Lower lobe of right lung (tissue), 2 donors: ENCODE measurements at regions not wholly inside any gene's neighbourhood (a gene's known extent, or its start where the extent isn't known, plus 50 kb on each side); places are given as distances from the start of the nearest gene placed in this dataset.
"Not testable (repeated sequence)": the region's sequence is repeated elsewhere in the genome, so short reads cannot be mapped to it uniquely, and the experiment has no call there.

ENCODE experiments used
- ATAC-seq, 2 donors: fragments of 200-7000 bp; cut with Tn5 transposase; one replicate each; pipeline ENCODE4 v1.9.1; 2020 to 2022; ENCODE audit warnings: mild to moderate bottlenecking in 2 of 2, moderate library complexity in 2 of 2
- DNase-seq: peaks from one replicate; pipeline ENCODE4 v3.0.0-alpha.2; 2020
- H3K27ac ChIP-seq: fragments of 200-600 bp; one replicate; pipeline ENCODE4 v1.8.0; 2022
- H3K27me3 ChIP-seq: fragments of 200-600 bp; one replicate; pipeline ENCODE4 v1.8.0; 2022; ENCODE audit warnings: low read depth
- H3K36me3 ChIP-seq: fragments of 200-600 bp; one replicate; pipeline ENCODE4 v1.8.0; 2022; ENCODE audit warnings: mild to moderate bottlenecking
- H3K4me1 ChIP-seq: fragments of 200-600 bp; one replicate; pipeline ENCODE4 v1.8.0; 2022
- H3K4me3 ChIP-seq: fragments of 200-600 bp; one replicate; pipeline ENCODE4 v1.8.0; 2022; ENCODE audit warnings: mild to moderate bottlenecking
- H3K9me3 ChIP-seq: fragments of 200-600 bp; one replicate; pipeline ENCODE4 v1.8.0; 2022
- CTCF ChIP-seq: fragments of 200-600 bp; IDR thresholded peaks from one replicate; pipeline ENCODE4 v1.8.0; 2022; ENCODE audit warnings: antibody characterized with exemption, mild to moderate bottlenecking
- intact Hi-C: fragments of 100-400 bp; cut with DNase I; formaldehyde crosslinking; loops from one replicate; pipeline ENCODE4 v1.11.0; 2022
- donor health status: DM: no; HTN: yes; CAD: no; lungs with severe emphysema.

DNA sequence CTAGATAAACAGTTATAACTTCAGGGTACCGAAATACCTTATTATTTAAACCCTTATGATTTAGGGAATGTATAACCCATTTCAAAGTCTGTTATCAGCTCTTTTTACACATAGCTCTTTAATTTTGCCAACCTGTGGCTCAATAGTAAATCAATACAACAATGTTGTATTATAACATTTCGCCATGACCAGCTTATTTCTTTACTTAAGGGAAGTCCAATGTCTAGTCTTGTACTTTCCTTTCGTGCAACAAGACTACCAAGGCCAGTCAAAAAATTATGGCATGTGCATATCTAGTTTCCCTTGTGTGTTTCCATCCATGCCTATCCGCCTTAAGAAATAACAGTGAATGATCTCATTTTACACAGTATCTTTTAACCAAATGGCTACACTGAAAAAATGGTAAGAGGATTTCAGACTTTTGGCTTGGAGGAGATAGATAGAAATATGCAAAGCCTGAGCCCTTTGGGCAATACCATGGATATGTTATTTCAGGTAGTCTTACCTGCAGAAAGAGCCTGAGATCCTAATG, 239.5 kb upstream of the RPS23 start:
- intact Hi-C loops: no loop called here
- H3K4me3 ChIP-seq: no peak overlapping the region
- ATAC-seq: no peak
- H3K27ac ChIP-seq: no peak overlapping the region
- no peak for TF ChIP-seq CTCF
- no peaks in the 10 kb centered on the region for H3K9me3 ChIP-seq
- no peaks in the 10 kb centered on the region for H3K27me3 ChIP-seq
- no peaks in the 10 kb centered on the region for H3K36me3 ChIP-seq
- H3K4me1 ChIP-seq: no peaks in the 10 kb centered on the region
- no peak for DNase-seq

DNA sequence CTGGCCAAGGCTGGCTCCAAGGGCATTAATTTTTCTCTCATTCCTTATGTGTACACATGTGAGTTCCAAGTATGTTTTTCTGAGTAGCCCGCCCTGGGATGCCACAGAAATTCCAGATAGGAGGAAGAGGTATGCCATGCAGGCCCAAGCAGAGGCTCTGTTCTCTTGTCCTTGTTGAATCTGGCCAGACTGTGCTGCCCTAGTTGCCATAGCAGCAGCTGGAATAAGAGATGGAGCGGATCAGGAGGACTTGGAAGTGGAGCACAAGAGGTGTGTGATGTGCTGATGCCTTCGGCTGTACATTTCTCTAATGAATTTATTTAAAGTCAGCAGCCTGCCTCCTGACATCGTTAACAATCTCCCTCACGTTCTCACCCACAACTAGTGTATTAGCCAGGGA, 235.6 kb upstream of the RPS23 start:
- H3K27me3 ChIP-seq: no peaks in the 10 kb centered on the region
- H3K27ac ChIP-seq: no peak overlapping the region
- H3K4me3 ChIP-seq: no peak overlapping the region
- no peaks in the 10 kb centered on the region for H3K4me1 ChIP-seq
- ATAC-seq (no peak), DNase-seq (no peak)
- intact Hi-C loops: no loop called here
- TF ChIP-seq CTCF: no peak
- H3K9me3 ChIP-seq: no peaks in the 10 kb centered on the region
- no peaks in the 10 kb centered on the region for H3K36me3 ChIP-seq

DNA sequence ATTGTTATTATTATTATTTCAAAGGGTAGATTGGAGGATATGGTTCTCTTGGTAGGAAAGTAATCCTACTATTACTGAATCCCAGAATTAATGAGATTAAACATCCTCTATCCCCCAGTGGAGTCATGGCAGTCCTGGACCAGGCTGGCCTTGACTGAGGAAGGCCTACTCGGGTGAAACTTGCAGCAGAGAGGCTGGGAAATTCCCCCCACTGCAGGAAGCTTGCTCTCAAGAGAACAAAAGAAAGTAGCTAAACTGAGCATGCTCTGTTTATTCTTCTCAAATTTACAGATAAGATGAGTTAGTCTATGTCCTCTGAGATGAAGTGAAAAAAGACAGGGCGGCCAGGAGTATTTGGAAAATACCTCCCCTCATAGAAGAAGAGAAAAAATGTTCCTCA, 233.9 kb upstream of the RPS23 start:
- intact Hi-C loops: no loop called here
- ATAC-seq (no peak), DNase-seq (no peak)
- no peak overlapping the region for H3K27ac ChIP-seq
- H3K9me3 ChIP-seq: no peaks in the 10 kb centered on the region
- no peaks in the 10 kb centered on the region for H3K4me1 ChIP-seq
- no peaks in the 10 kb centered on the region for H3K27me3 ChIP-seq
- H3K36me3 ChIP-seq: no peaks in the 10 kb centered on the region
- no peak overlapping the region for H3K4me3 ChIP-seq
- no peak for TF ChIP-seq CTCF

- Histone ChIP-seq H3K4me3 (no peak overlapping the region), H3K36me3 (no peaks in the 10 kb centered on the region), H3K27ac (no peak overlapping the region), H3K4me1 (no peaks in the 10 kb centered on the region), H3K9me3 (no peaks in the 10 kb centered on the region), H3K27me3 (no peaks in the 10 kb centered on the region)
- TF ChIP-seq CTCF: no peak
- ATAC-seq (no peak), DNase-seq (no peak)
- intact Hi-C loops: no loop called here
These were observed 233.0 kb upstream of the RPS23 start for GRCh38 chr5:82511134-82511533.

DNA sequence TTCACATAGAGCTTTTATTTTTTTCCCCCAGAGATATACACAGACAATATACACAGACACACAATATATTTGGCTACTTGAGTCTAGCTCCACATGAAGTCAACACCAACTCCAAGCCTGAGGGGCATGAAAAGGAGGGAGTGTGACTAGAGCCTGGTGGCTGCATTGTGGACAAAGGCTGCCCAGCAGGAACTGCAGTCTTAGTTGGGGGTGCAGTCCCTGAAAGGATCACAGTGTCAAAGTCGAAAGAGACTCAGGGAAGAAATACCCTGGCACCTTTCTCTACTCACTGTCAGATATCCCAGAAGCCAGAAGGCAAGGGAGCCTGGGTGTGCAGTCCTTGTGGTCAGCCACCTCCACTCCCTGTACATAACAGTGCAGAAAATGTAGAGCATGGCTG, 231.6 kb upstream of the RPS23 start:
- H3K4me1 ChIP-seq: no peaks in the 10 kb centered on the region
- intact Hi-C loops: no loop called here
- H3K27ac ChIP-seq: no peak overlapping the region
- no peaks in the 10 kb centered on the region for H3K36me3 ChIP-seq
- TF ChIP-seq CTCF: no peak
- H3K9me3 ChIP-seq: no peaks in the 10 kb centered on the region
- H3K27me3 ChIP-seq: no peaks in the 10 kb centered on the region
- no peak overlapping the region for H3K4me3 ChIP-seq
- DNase-seq (no peak), ATAC-seq (no peak)

GRCh38 chr5:82506390-82506789, 228.2 kb upstream of the RPS23 start:
- H3K27me3 ChIP-seq, H3K4me3 ChIP-seq, H3K4me1 ChIP-seq, H3K27ac ChIP-seq, H3K36me3 ChIP-seq, DNase-seq, ATAC-seq, intact Hi-C loops, H3K9me3 ChIP-seq: not testable (repeated sequence)
